ENCODE measurements at regions not wholly inside any gene's neighbourhood (a gene's known extent, or its start where the extent isn't known, plus 50 kb on each side); places are given as distances from the start of the nearest gene placed in this dataset.

DNA sequence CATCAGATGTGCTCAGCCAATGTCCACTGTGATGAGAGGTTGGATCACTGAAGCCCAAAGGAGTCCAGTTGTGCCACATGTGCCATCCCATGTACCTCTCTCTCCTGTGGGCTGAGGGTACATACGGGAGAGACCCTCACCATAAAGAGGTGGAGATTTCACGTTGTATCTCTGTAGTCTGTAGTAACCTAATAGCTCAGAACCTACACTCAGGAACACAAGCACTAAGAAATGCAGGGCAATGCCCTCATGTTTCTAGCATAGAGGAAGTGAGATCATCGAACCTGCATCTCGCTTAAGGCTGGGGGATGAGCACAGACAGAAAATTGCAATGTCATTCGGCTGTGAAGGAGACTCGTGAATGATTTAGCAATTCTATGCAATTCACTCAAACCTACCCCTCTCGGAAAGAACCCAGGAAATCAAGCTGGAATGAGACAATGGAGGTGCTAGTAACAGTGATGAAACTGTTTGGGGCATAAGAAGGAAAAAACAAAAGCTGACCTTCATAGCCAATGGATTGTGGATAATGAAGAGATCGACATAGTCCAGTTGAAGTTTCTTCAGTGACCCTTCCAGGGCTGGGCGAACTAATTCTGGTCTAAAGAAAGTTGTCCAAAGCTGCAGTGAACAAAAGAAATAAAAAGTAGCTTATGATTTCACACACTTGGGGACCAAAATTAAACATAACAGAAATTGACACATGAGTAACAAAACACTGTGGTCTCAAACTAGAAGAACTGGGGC, 80.3 kb upstream of the UCN3 start:
- TF ChIP-seq, protein P1, sequence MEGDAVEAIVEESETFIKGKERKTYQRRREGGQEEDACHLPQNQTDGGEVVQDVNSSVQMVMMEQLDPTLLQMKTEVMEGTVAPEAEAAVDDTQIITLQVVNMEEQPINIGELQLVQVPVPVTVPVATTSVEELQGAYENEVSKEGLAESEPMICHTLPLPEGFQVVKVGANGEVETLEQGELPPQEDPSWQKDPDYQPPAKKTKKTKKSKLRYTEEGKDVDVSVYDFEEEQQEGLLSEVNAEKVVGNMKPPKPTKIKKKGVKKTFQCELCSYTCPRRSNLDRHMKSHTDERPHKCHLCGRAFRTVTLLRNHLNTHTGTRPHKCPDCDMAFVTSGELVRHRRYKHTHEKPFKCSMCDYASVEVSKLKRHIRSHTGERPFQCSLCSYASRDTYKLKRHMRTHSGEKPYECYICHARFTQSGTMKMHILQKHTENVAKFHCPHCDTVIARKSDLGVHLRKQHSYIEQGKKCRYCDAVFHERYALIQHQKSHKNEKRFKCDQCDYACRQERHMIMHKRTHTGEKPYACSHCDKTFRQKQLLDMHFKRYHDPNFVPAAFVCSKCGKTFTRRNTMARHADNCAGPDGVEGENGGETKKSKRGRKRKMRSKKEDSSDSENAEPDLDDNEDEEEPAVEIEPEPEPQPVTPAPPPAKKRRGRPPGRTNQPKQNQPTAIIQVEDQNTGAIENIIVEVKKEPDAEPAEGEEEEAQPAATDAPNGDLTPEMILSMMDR (tag by site-specific recombination; IDR thresholded peaks at IDR 0.05): no peak
- TF ChIP-seq ZNF155 (tag by site-specific recombination; IDR thresholded peaks at IDR 0.05): no peak
- TF ChIP-seq ZNF561 (tag by site-specific recombination; IDR thresholded peaks at IDR 0.05; ENCODE audit: borderline replicate concordance): no peak
- TF ChIP-seq KLF8 (tag by site-specific recombination; IDR thresholded peaks at IDR 0.05): no peak
- TF ChIP-seq, protein P2, sequence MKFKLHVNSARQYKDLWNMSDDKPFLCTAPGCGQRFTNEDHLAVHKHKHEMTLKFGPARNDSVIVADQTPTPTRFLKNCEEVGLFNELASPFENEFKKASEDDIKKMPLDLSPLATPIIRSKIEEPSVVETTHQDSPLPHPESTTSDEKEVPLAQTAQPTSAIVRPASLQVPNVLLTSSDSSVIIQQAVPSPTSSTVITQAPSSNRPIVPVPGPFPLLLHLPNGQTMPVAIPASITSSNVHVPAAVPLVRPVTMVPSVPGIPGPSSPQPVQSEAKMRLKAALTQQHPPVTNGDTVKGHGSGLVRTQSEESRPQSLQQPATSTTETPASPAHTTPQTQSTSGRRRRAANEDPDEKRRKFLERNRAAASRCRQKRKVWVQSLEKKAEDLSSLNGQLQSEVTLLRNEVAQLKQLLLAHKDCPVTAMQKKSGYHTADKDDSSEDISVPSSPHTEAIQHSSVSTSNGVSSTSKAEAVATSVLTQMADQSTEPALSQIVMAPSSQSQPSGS (tag by site-specific recombination; IDR thresholded peaks at IDR 0.05; ENCODE audit: low read depth): no peak
